A673 (cell line): ENCODE measurements at regions not wholly inside any gene's neighbourhood (a gene's known extent, or its start where the extent isn't known, plus 50 kb on each side); places are given as distances from the start of the nearest gene placed in this dataset.

Source experiments
- EZH2 ChIP-seq: fragments of 200-600 bp; sonication (generic); IDR thresholded peaks from 2 replicates; pipeline ENCODE4 v1.6.1; 2017; ENCODE audit warnings: borderline replicate concordance, low read depth, mild to moderate bottlenecking, mixed read lengths, antibody characterized with exemption, low read length; ENCODE audit not compliant: poor library complexity, severe bottlenecking
- TF ChIP-seq, protein P1 (sequence below): fragments of 300-800, 200-600 bp; sonication (generic); conservative IDR thresholded peaks from 2 replicates; pipeline ENCODE4 v1.5.1; 2017; ENCODE audit warnings: low read depth, mild to moderate bottlenecking, antibody characterized with exemption, low read length, moderate library complexity, mixed read lengths

- TF ChIP-seq, protein P1, sequence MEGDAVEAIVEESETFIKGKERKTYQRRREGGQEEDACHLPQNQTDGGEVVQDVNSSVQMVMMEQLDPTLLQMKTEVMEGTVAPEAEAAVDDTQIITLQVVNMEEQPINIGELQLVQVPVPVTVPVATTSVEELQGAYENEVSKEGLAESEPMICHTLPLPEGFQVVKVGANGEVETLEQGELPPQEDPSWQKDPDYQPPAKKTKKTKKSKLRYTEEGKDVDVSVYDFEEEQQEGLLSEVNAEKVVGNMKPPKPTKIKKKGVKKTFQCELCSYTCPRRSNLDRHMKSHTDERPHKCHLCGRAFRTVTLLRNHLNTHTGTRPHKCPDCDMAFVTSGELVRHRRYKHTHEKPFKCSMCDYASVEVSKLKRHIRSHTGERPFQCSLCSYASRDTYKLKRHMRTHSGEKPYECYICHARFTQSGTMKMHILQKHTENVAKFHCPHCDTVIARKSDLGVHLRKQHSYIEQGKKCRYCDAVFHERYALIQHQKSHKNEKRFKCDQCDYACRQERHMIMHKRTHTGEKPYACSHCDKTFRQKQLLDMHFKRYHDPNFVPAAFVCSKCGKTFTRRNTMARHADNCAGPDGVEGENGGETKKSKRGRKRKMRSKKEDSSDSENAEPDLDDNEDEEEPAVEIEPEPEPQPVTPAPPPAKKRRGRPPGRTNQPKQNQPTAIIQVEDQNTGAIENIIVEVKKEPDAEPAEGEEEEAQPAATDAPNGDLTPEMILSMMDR, result no peak
- no peak for TF ChIP-seq EZH2
Observed at GRCh38 chr6:163630572-163630971, 216.1 kb downstream of the QKI start.
